ENCODE measurements at regions not wholly inside any gene's neighbourhood (a gene's known extent, or its start where the extent isn't known, plus 50 kb on each side); places are given as distances from the start of the nearest gene placed in this dataset.
A peak's percentile ranks its signal among the peaks of the same experiment; 100 is the strongest.

DNA sequence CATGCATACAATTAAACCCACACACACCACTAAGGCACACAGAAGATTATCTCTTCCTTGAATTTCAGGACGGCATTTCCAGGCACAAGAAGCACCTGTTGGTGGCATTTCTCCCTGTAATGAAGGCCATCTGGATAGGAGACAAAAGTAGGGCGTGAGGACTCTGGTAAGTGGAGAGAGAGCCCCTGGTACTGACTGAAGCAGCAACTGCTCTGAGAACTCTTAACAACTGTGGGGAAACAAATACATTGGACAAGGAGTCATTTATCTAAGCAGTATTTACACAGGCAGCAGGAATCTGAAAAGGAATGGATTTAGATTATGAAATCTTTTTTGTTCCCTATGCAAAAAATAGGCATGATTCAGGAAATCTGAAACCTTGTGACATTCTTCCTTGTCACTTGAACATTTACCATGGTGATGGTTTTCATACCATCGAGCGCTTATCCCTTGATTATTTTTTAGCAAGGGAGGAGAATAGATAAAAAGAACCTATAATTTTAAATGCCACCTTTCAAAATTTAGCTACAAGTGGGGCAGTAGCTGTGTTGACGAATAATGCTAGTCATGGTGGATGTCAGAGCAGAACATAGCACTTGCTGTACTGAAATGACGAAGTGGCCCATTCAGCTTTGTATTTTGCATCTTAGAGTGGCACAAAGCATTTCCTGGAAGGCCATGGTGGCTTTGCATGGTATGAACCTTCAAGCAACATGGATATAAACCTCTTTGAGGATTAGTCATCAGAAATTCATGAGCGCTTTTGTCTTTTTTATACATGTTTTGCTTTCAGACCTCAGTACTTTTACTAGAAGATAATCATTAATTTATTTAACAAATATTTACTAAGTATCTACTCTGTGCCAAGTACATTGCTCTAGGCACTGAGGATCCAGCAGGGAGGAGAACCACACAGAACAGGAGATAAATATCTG is 362.0 kb downstream of the ADGRL2 start:
- Histone ChIP-seq H3K4me1 (peaks cover 20% of the 10 kb centered on the region), H3K27me3 (ENCODE audit: low read depth) (no peaks in the 10 kb centered on the region), H3K4me3 (no peak overlapping the region), H3K36me3 (replicated peaks) (no peaks in the 10 kb centered on the region), H3K9me3 (no peaks in the 10 kb centered on the region)
- in situ Hi-C loops (cut with MboI; ENCODE audit: low sequenced_read_pairs) = no loop called here
- DNase-seq (ENCODE audit: low spot score in 2 of 2) = peak; percentile 46 to 73

DNA sequence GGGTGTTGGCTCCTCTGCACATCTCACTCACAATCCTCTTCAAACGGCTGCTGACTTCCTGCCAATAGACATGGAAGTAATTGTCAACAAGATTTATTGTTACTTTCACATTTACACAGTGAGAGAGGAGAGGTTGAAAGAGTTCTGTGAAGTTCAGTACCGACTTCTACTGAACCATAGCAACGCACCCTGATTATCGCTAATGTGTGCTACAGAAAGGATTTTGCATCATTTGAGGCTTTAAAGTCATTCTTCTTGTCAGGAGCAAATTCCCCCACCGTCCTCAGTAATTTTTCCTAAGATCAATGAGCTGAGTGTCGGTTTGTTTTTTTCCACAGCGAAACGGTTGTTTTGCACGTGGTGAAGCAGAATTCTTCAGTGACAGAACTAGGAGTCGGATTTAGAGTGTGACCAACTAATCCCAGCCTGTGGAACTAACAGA is 361.0 kb downstream of the ADGRL2 start:
- peak; percentile 30 to 41 for DNase-seq (ENCODE audit: low spot score in 2 of 2)

DNA sequence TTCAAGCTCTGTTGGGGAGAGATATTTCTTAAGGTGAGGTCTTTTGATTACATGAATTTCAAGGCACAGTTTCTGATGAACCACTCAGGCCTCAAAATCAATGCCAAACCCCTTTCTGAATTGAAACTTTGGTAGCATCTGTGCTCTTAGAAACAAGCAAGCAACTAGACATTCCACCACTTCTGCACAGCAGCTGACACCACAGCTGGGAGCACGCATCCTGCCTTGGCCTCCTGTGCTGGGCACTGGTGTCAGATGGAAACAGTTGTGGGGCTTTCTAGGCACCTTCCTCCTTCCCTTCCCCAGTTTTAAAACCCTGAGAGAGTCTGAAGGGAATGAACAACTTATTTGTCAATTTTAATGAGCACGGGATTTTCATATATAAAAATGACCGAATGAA is 360.2 kb downstream of the ADGRL2 start:
- Histone ChIP-seq H3K4me3 (no peak overlapping the region), H3K36me3 (replicated peaks) (no peaks in the 10 kb centered on the region), H3K4me1 (peaks cover 20% of the 10 kb centered on the region), H3K9me3 (no peaks in the 10 kb centered on the region), H3K27me3 (ENCODE audit: low read depth) (no peaks in the 10 kb centered on the region)
- DNase-seq (ENCODE audit: low spot score in 2 of 2) = no peak
- in situ Hi-C loops (cut with MboI; ENCODE audit: low sequenced_read_pairs) = no loop called here

More for the DNA sequence above, 361.0 kb downstream of the ADGRL2 start:
- no peaks in the 10 kb centered on the region for H3K27me3 ChIP-seq (ENCODE audit: low read depth)
- H3K36me3 ChIP-seq (replicated peaks) = no peaks in the 10 kb centered on the region
- no peaks in the 10 kb centered on the region for H3K9me3 ChIP-seq
- in situ Hi-C loops (cut with MboI; ENCODE audit: low sequenced_read_pairs) = no loop called here
- peaks cover 20% of the 10 kb centered on the region for H3K4me1 ChIP-seq
- H3K4me3 ChIP-seq = no peak overlapping the region

DNA sequence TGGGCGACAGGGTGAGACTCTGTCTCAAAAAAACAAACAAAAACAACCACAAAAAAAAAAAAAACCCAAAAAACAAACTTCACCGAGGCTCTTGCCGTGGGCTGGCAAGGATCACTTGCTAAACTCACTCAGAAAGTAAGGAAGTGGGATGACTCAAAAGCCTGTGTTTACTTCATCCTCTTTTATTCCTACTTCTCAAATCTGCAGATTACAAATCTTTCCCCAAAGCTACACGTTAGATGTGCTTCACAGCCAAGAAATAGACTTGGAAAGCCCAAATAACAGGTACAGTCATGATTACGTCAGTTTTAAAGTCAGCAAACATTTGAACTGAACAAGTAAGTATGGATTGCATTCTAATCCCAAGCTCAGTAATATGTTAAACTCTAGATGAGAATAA is 359.3 kb downstream of the ADGRL2 start:
- Histone ChIP-seq H3K27me3 (ENCODE audit: low read depth) (no peaks in the 10 kb centered on the region), H3K9me3 (no peaks in the 10 kb centered on the region), H3K4me3 (no peak overlapping the region), H3K4me1 (peaks cover 22% of the 10 kb centered on the region), H3K36me3 (replicated peaks) (no peaks in the 10 kb centered on the region)
- no peak for DNase-seq (ENCODE audit: low spot score in 2 of 2)
- in situ Hi-C loops (cut with MboI; ENCODE audit: low sequenced_read_pairs) = no loop called here

DNA sequence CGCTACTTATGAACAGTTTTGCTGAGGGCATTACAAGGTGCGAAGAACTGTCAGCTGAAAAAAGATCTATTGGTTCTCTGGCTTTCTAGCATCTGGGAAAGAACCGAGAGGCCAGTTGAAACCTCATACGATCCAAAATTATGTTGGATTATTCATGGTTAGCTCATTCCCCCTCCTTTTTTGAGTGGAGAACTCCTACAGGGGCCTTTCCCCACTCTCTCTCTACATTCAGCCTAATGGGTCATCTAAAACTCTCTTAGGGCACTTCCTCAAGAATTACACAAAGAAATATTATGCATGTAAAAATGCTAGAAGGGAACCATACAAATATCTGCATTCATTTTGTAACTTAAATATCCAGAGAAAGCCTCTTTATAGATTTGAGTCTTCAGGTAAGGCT is 358.2 kb downstream of the ADGRL2 start:
- H3K4me1 ChIP-seq = peaks cover 33% of the 10 kb centered on the region
- no peaks in the 10 kb centered on the region for H3K27me3 ChIP-seq (ENCODE audit: low read depth)
- in situ Hi-C loops (cut with MboI; ENCODE audit: low sequenced_read_pairs) = no loop called here
- no peaks in the 10 kb centered on the region for H3K36me3 ChIP-seq (replicated peaks)
- H3K9me3 ChIP-seq = no peaks in the 10 kb centered on the region
- H3K4me3 ChIP-seq = no peak overlapping the region
- DNase-seq (ENCODE audit: low spot score in 2 of 2) = no peak

DNA sequence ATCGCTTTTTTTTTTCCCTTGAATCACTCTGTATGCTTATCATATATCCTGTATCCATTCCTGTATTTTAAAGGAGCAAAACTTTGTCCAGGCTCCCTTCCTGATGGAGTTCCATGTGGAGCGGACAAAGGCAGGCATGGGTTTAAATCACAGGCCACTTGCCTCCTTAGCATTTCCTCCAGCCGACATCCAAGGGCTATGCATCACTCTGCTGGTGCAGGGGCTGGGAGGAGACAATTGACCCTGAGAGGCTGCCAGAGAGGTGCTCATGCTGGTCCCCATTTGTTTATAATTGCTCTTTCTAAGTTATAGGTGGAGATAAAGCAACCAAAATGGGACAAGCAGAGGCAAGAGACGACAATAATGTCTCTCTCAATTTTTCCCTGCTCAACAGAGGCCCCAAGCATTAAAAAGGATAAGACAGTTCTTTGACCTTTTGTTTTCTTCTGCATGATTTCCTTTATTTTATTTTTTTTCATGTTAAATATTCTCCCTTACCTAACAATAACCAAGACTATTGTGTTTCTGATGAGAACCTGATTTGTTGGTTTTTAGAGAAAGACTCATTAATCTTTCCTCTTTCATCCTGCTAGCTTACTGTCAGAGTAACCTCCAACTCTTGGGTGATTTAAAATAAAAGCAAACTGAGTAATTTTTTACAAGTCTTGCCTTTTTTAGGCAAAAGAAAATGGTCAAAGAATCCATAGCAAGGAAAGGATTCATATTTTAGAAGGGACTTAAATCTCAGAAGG is 353.7 kb downstream of the ADGRL2 start:
- H3K9me3 ChIP-seq = no peaks in the 10 kb centered on the region
- in situ Hi-C loops (cut with MboI; ENCODE audit: low sequenced_read_pairs) = no loop called here
- H3K4me3 ChIP-seq = no peak overlapping the region
- H3K27me3 ChIP-seq (ENCODE audit: low read depth) = no peaks in the 10 kb centered on the region
- DNase-seq (ENCODE audit: low spot score in 2 of 2) = peak; percentile 33 to 50
- peaks cover 13% of the 10 kb centered on the region for H3K4me1 ChIP-seq
- no peaks in the 10 kb centered on the region for H3K36me3 ChIP-seq (replicated peaks)

DNA sequence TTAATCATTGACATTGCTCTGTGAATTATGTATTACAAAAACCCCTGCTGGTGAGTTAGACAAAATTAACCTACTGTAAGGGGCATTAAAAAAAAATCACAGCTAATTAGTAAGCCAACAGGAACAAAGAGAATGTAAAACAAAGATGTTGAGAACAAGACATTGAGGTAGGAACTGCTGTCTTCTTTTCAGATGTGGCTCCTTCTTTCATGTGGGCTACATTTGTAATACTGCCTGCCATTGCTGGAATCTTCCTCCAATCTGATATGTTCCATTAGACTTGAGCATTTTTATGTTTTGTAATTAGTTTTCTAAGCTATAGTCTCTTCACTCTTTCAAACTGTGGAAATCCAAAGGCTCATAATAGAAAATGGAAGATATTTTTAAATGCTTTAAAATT is 353.0 kb downstream of the ADGRL2 start:
- H3K4me1 ChIP-seq = peaks cover 13% of the 10 kb centered on the region
- in situ Hi-C loops (cut with MboI; ENCODE audit: low sequenced_read_pairs) = no loop called here
- no peak for DNase-seq (ENCODE audit: low spot score in 2 of 2)
- no peak overlapping the region for H3K4me3 ChIP-seq
- no peaks in the 10 kb centered on the region for H3K27me3 ChIP-seq (ENCODE audit: low read depth)
- H3K36me3 ChIP-seq (replicated peaks) = no peaks in the 10 kb centered on the region
- no peaks in the 10 kb centered on the region for H3K9me3 ChIP-seq

DNA sequence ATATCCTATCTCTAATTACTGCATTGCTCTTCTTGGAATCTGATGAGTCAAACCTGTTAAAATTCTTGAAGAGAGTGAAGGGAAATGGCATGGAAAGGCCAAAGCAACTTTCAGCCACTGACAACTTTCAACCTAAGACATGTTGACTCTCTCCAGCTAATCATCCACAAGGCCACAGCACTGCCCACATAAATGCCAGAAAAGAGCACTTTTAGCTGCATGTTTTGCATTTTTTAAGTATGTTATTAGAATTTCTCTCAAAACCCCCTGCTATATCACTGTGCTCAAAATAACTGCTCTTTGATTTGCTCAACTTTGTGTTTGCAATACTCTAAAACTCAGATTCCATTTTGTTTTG is 352.5 kb downstream of the ADGRL2 start:
- no peak for DNase-seq (ENCODE audit: low spot score in 2 of 2)
- Histone ChIP-seq H3K27me3 (ENCODE audit: low read depth) (no peaks in the 10 kb centered on the region), H3K4me3 (no peak overlapping the region), H3K36me3 (replicated peaks) (no peaks in the 10 kb centered on the region), H3K9me3 (no peaks in the 10 kb centered on the region), H3K4me1 (peaks cover 13% of the 10 kb centered on the region)
- in situ Hi-C loops (cut with MboI; ENCODE audit: low sequenced_read_pairs) = no loop called here

DNA sequence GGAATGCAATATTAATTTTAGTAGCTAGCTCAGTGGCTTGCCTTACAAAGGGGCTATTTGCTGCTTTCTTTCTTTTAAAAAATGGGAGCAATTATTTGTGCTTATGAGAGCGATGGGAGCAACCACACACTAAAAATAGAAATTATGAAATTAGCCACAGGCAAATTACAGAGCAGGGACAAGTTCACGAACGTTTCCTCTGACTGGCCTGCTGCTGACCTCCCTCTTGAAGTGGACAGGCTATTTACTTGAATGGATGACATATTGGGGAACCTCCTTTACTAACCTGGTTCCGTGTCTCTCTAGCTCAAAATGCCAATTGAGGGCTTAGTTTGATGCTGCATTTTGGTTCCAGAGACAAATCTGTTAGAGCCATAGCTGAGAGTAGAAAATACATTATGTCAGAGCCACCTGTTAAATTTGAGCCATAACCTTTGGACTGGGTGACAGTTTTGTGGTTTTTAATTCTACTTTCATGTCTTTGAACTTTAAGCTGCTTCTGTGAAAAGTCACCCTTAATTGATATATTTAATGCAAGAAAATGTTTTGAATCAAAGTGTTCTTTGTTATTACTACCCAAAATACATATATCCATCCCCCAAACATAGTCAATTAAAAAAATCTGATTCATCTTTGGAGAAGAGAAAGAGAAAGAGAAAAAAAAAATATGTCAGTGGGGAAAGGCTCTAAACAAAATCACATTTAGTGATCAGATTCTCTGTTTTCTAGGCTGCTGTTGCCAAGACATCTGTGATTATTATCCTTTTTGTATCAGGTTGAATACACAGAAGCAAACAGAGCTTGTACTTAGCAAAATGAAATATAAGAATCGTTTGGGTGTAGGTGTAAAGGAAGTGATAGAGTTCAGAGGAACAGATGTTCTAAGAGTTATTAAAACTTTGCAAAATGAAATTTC is 351.9 kb downstream of the ADGRL2 start:
- no peaks in the 10 kb centered on the region for H3K36me3 ChIP-seq (replicated peaks)
- H3K4me3 ChIP-seq = no peak overlapping the region
- no peaks in the 10 kb centered on the region for H3K27me3 ChIP-seq (ENCODE audit: low read depth)
- no peaks in the 10 kb centered on the region for H3K9me3 ChIP-seq
- in situ Hi-C loops (cut with MboI; ENCODE audit: low sequenced_read_pairs) = no loop called here
- H3K4me1 ChIP-seq = peaks cover 13% of the 10 kb centered on the region
- DNase-seq (ENCODE audit: low spot score in 2 of 2) = no peak

DNA sequence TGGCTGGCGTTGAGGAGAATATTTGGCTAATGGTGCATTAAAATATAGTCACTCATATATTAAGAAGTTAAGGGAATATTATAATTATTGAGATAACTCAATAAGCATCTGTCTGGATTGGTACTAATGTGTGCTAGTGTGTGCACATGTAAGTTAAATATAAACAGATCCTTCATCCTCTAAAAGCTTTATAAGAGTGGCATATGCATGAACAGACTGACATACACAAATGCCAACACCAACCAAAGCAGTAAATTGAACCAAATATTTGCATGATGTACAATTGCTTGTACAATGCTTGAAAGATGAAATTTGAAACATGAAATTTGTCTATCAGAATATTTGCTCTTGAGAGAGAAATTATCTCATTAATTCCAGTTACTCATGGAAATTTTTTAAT is 344.9 kb downstream of the ADGRL2 start:
- H3K36me3 ChIP-seq (replicated peaks) = no peaks in the 10 kb centered on the region
- no peaks in the 10 kb centered on the region for H3K4me1 ChIP-seq
- H3K27me3 ChIP-seq (ENCODE audit: low read depth) = no peaks in the 10 kb centered on the region
- H3K4me3 ChIP-seq = no peak overlapping the region
- no peaks in the 10 kb centered on the region for H3K9me3 ChIP-seq
- in situ Hi-C loops (cut with MboI; ENCODE audit: low sequenced_read_pairs) = no loop called here
- no peak for DNase-seq (ENCODE audit: low spot score in 2 of 2)

DNA sequence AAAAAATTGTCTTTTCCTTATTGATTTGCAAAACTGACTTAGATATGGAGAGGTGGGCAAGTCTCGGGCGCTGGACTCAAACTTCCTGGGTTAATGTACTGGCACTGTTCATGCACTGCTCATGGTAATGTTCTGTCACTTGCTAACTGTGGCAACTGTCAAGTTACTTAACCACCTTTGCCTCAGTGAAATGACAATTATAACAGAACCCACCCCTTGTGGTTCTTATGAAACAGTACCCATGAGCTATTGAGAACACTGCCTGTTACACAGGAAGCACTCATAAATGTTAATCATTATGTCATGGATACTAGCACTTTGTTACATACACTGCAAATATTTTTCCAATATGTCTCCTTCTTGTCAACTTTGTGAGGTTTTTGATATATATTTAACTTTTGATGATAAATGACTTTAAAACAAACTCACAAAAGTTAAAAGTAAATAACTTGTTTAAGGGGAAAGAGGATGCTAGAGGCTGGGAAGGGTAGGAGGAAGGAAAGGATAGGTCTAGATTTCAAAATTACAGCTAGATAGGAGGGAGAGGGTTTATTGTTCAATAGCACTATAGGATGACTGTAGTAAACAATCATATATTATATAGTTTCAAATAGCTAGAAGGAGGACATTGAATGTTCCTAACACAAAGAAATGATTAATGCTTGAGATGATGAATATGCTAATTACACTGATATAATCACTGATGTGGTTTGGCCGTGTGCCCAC is 342.5 kb downstream of the ADGRL2 start:
- H3K27me3 ChIP-seq (ENCODE audit: low read depth) = no peaks in the 10 kb centered on the region
- no peaks in the 10 kb centered on the region for H3K4me1 ChIP-seq
- H3K36me3 ChIP-seq (replicated peaks) = no peaks in the 10 kb centered on the region
- no peak for DNase-seq (ENCODE audit: low spot score in 2 of 2)
- no peaks in the 10 kb centered on the region for H3K9me3 ChIP-seq
- in situ Hi-C loops (cut with MboI; ENCODE audit: low sequenced_read_pairs) = no loop called here
- H3K4me3 ChIP-seq = no peak overlapping the region

DNA sequence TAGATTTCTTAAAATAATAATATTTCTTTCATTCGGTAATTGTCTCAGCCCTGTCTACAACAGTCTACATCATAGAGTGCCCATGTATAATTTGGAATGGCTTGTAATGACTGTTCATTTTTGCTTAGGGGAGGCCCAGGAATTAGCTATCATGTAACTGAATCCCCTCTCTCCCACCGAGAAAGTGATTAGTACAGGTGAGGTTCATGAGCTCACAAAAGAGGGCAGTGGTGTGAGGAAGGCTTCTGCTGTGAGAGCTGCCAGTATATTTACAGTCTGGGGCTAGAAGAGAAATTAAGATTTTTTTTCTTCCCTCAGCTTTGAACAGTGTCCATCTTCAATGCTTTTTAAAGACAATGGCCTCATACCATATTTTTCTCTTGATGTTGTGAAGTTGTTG is 340.7 kb downstream of the ADGRL2 start:
- H3K27me3 ChIP-seq (ENCODE audit: low read depth) = no peaks in the 10 kb centered on the region
- DNase-seq (ENCODE audit: low spot score in 2 of 2) = no peak
- no peaks in the 10 kb centered on the region for H3K9me3 ChIP-seq
- no peaks in the 10 kb centered on the region for H3K4me1 ChIP-seq
- H3K36me3 ChIP-seq (replicated peaks) = no peaks in the 10 kb centered on the region
- in situ Hi-C loops (cut with MboI; ENCODE audit: low sequenced_read_pairs) = no loop called here
- H3K4me3 ChIP-seq = no peak overlapping the region
